Fibroblast of skin of scalp (primary cell): ENCODE measurements at regions not wholly inside any gene's neighbourhood (a gene's known extent, or its start where the extent isn't known, plus 50 kb on each side); places are given as distances from the start of the nearest gene placed in this dataset.
"Not testable (repeated sequence)": the region's sequence is repeated elsewhere in the genome, so short reads cannot be mapped to it uniquely, and the experiment has no call there.

ENCODE experiments used
- DNase-seq: peaks from one replicate; pipeline ENCODE4 v3.0.0-alpha.2; 2013

GRCh38 chr1:208974717-208975116, 608.8 kb upstream of the CAMK1G start:
- DNase-seq: no peak

- no peak for DNase-seq
These were observed 608.1 kb upstream of the CAMK1G start for GRCh38 chr1:208975456-208975855.

GRCh38 chr1:208977012-208977411, 606.5 kb upstream of the CAMK1G start:
- no peak for DNase-seq

- peak; percentile 14 for DNase-seq
These were observed 605.8 kb upstream of the CAMK1G start for GRCh38 chr1:208977638-208978256.

- no peak for DNase-seq
These were observed 603.7 kb upstream of the CAMK1G start for GRCh38 chr1:208979776-208980175.

- no peak for DNase-seq
These were observed 602.9 kb upstream of the CAMK1G start for GRCh38 chr1:208980605-208981004.

- no peak for DNase-seq
These were observed 598.3 kb upstream of the CAMK1G start for GRCh38 chr1:208985231-208985630.

- DNase-seq: peak; percentile 70
These were observed 594.7 kb upstream of the CAMK1G start for GRCh38 chr1:208988811-208989222.

GRCh38 chr1:208990456-208990855, 593.1 kb upstream of the CAMK1G start:
- no peak for DNase-seq

- DNase-seq: not testable (repeated sequence)
These were observed 586.5 kb upstream of the CAMK1G start for GRCh38 chr1:208997053-208997452.

- peak; percentile 42 for DNase-seq
These were observed 585.7 kb upstream of the CAMK1G start for GRCh38 chr1:208997726-208998312.

- no peak for DNase-seq
These were observed 574.9 kb upstream of the CAMK1G start for GRCh38 chr1:209008586-209008985.

- no peak for DNase-seq
These were observed 572.9 kb upstream of the CAMK1G start for GRCh38 chr1:209010475-209011230.

GRCh38 chr1:209012443-209013196, 570.9 kb upstream of the CAMK1G start:
- DNase-seq: no peak

- no peak for DNase-seq
These were observed 568.4 kb upstream of the CAMK1G start for GRCh38 chr1:209015092-209015491.

GRCh38 chr1:209021622-209022021, 561.9 kb upstream of the CAMK1G start:
- no peak for DNase-seq

- DNase-seq: no peak
These were observed 559.7 kb upstream of the CAMK1G start for GRCh38 chr1:209023790-209024189.

GRCh38 chr1:209029737-209030136, 553.8 kb upstream of the CAMK1G start:
- DNase-seq: no peak

GRCh38 chr1:209030454-209031167, 552.9 kb upstream of the CAMK1G start:
- DNase-seq: no peak

GRCh38 chr1:209037064-209037463, 546.5 kb upstream of the CAMK1G start:
- DNase-seq: no peak

- no peak for DNase-seq
These were observed 545.2 kb upstream of the CAMK1G start for GRCh38 chr1:209038316-209038715.

GRCh38 chr1:209038735-209039134, 544.8 kb upstream of the CAMK1G start:
- no peak for DNase-seq

- no peak for DNase-seq
These were observed 543.2 kb upstream of the CAMK1G start for GRCh38 chr1:209040351-209040750.
